Neural progenitor cell (in vitro differentiated cells): ENCODE measurements at regions not wholly inside any gene's neighbourhood (a gene's known extent, or its start where the extent isn't known, plus 50 kb on each side); places are given as distances from the start of the nearest gene placed in this dataset.

Experiments
- DNase-seq: peaks from one replicate; pipeline ENCODE4 v3.0.0-alpha.2; 2016; ENCODE audit warnings: low spot score
- H2AFZ ChIP-seq: fragments of 200-600 bp; sonication (generic); replicated peaks from 2 replicates; pipeline ENCODE4 v1.6.1; 2016; ENCODE audit warnings: antibody characterized with exemption
- H3F3A ChIP-seq: fragments of 200-600 bp; sonication (generic); 2 replicates; pipeline ENCODE4 v1.6.1; 2016; ENCODE audit warnings: antibody characterized with exemption, low read depth
- H3K27ac ChIP-seq: fragments of 200-600 bp; sonication (generic); 2 replicates; pipeline ENCODE4 v1.5.1; 2016; ENCODE audit warnings: mild to moderate bottlenecking
- H3K27me3 ChIP-seq: fragments of 200-600 bp; sonication (generic); 2 replicates; pipeline ENCODE4 v1.6.1; 2016; ENCODE audit warnings: mild to moderate bottlenecking, moderate library complexity
- H3K36me3 ChIP-seq: fragments of 200-600 bp; sonication (generic); 2 replicates; pipeline ENCODE4 v1.5.1; 2016
- H3K4me1 ChIP-seq: fragments of 200-600 bp; sonication (generic); 2 replicates; pipeline ENCODE4 v1.6.1; 2016; ENCODE audit warnings: mixed run types
- H3K4me2 ChIP-seq: fragments of 200-600 bp; sonication (generic); 2 replicates; pipeline ENCODE4 v1.6.1; 2016
- H3K4me3 ChIP-seq: fragments of 200-600 bp; sonication (generic); 2 replicates; pipeline ENCODE4 v1.5.1; 2016
- H3K79me2 ChIP-seq: fragments of 200-600 bp; sonication (generic); 2 replicates; pipeline ENCODE4 v1.6.1; 2016; ENCODE audit warnings: low read depth
- H3K9ac ChIP-seq: fragments of 200-600 bp; sonication (generic); 2 replicates; pipeline ENCODE4 v1.6.1; 2016
- H3K9me3 ChIP-seq: fragments of 200-600 bp; sonication (generic); 2 replicates; pipeline ENCODE4 v1.5.1; 2016; ENCODE audit warnings: low read depth
- H4K20me1 ChIP-seq: fragments of 200-600 bp; sonication (generic); 2 replicates; pipeline ENCODE4 v1.6.1; 2016; ENCODE audit warnings: low read depth
- H3K27ac Mint-ChIP-seq: 3 replicates; pipeline ENCODE4 v1.8.0; 2021; ENCODE audit warnings: mixed read lengths
- H3K27me3 Mint-ChIP-seq: 2 replicates; pipeline ENCODE4 v1.8.0; 2022; ENCODE audit warnings: low read depth, mild to moderate bottlenecking, inconsistent platforms, moderate library complexity, mixed read lengths; ENCODE audit not compliant: insufficient read depth
- H3K36me3 Mint-ChIP-seq: 3 replicates; pipeline ENCODE4 v1.8.0; 2021; ENCODE audit warnings: mixed read lengths
- H3K4me1 Mint-ChIP-seq: 3 replicates; pipeline ENCODE4 v1.8.0; 2021; ENCODE audit warnings: mixed read lengths
- H3K4me3 Mint-ChIP-seq: 3 replicates; pipeline ENCODE4 v1.8.0; 2021; ENCODE audit warnings: mild to moderate bottlenecking, moderate library complexity, mixed read lengths
- H3K9me3 Mint-ChIP-seq: 3 replicates; pipeline ENCODE4 v1.8.0; 2020; ENCODE audit warnings: mixed read lengths
- CTCF ChIP-seq: fragments of 200-600 bp; sonication (generic); IDR thresholded peaks from 2 replicates; pipeline ENCODE4 v1.5.1; 2017; ENCODE audit warnings: antibody characterized with exemption, mild to moderate bottlenecking
- EZH2 ChIP-seq: fragments of 200-600 bp; sonication (generic); IDR thresholded peaks from 2 replicates; pipeline ENCODE4 v1.6.1; 2017; ENCODE audit warnings: antibody characterized with exemption, mild to moderate bottlenecking, moderate library complexity
- EZH2phosphoT487 ChIP-seq: fragments of 200-600 bp; sonication (generic); IDR thresholded peaks from 2 replicates; pipeline ENCODE4 v1.6.1; 2017; ENCODE audit warnings: antibody characterized with exemption

GRCh38 chr3:22360164-22360563 is 609.2 kb upstream of the ZNF385D start:
- Histone ChIP-seq H3K4me1 (no peaks in the 10 kb centered on the region), H3K27ac (no peak overlapping the region)
- no peaks in the 10 kb centered on the region for H3K4me1 Mint-ChIP-seq

GRCh38 chr3:22360970-22361369 is 610.0 kb upstream of the ZNF385D start:
- Histone ChIP-seq H3K27ac (no peak overlapping the region), H3F3A (no peaks in the 10 kb centered on the region), H3K4me1 (no peaks in the 10 kb centered on the region), H3K79me2 (no peaks in the 10 kb centered on the region), H3K9me3 (no peaks in the 10 kb centered on the region), H3K4me3 (no peak overlapping the region), H3K9ac (no peak overlapping the region), H3K36me3 (no peaks in the 10 kb centered on the region), H4K20me1 (no peaks in the 10 kb centered on the region), H2AFZ (no peak overlapping the region), H3K4me2 (no peak overlapping the region), H3K27me3 (no peaks in the 10 kb centered on the region)
- no peaks in the 10 kb centered on the region for H3K36me3 Mint-ChIP-seq
- H3K27me3 Mint-ChIP-seq, result no peaks in the 10 kb centered on the region
- H3K4me3 Mint-ChIP-seq, result no peak overlapping the region
- no peak for TF ChIP-seq CTCF
- no peak for TF ChIP-seq EZH2
- TF ChIP-seq EZH2phosphoT487, result no peak
- no peaks in the 10 kb centered on the region for H3K4me1 Mint-ChIP-seq
- no peak for DNase-seq
- no peaks in the 10 kb centered on the region for H3K9me3 Mint-ChIP-seq
- no peak overlapping the region for H3K27ac Mint-ChIP-seq

More at GRCh38 chr3:22360164-22360563, 609.2 kb upstream of the ZNF385D start:
- Histone ChIP-seq H3K9me3 (no peaks in the 10 kb centered on the region), H3F3A (no peaks in the 10 kb centered on the region), H4K20me1 (no peaks in the 10 kb centered on the region), H2AFZ (no peak overlapping the region), H3K27me3 (no peaks in the 10 kb centered on the region), H3K79me2 (no peaks in the 10 kb centered on the region), H3K36me3 (no peaks in the 10 kb centered on the region), H3K4me3 (no peak overlapping the region), H3K9ac (no peak overlapping the region), H3K4me2 (no peak overlapping the region)
- H3K4me3 Mint-ChIP-seq, result no peak overlapping the region
- H3K27ac Mint-ChIP-seq, result no peak overlapping the region
- TF ChIP-seq EZH2phosphoT487 (no peak), EZH2 (no peak), CTCF (no peak)
- H3K9me3 Mint-ChIP-seq, result no peaks in the 10 kb centered on the region
- DNase-seq, result no peak
- no peaks in the 10 kb centered on the region for H3K27me3 Mint-ChIP-seq
- no peaks in the 10 kb centered on the region for H3K36me3 Mint-ChIP-seq

- no peaks in the 10 kb centered on the region for H3K36me3 Mint-ChIP-seq
- Histone ChIP-seq H2AFZ (no peak overlapping the region), H3K27ac (no peak overlapping the region), H3K4me1 (no peaks in the 10 kb centered on the region), H4K20me1 (no peaks in the 10 kb centered on the region), H3K4me3 (no peak overlapping the region), H3K4me2 (no peak overlapping the region), H3K9me3 (no peaks in the 10 kb centered on the region), H3K9ac (no peak overlapping the region), H3K36me3 (no peaks in the 10 kb centered on the region), H3F3A (no peaks in the 10 kb centered on the region), H3K27me3 (no peaks in the 10 kb centered on the region), H3K79me2 (no peaks in the 10 kb centered on the region)
- H3K4me1 Mint-ChIP-seq, result no peaks in the 10 kb centered on the region
- H3K9me3 Mint-ChIP-seq, result no peaks in the 10 kb centered on the region
- TF ChIP-seq EZH2, result no peak
- TF ChIP-seq EZH2phosphoT487, result no peak
- no peak for TF ChIP-seq CTCF
- H3K27ac Mint-ChIP-seq, result no peak overlapping the region
- no peak for DNase-seq
- H3K27me3 Mint-ChIP-seq, result no peaks in the 10 kb centered on the region
- no peak overlapping the region for H3K4me3 Mint-ChIP-seq
These were observed 610.5 kb upstream of the ZNF385D start for GRCh38 chr3:22361521-22361920.
